Stomach (tissue), 4 donors: ENCODE measurements at regions not wholly inside any gene's neighbourhood (a gene's known extent, or its start where the extent isn't known, plus 50 kb on each side); places are given as distances from the start of the nearest gene placed in this dataset.

Source experiments
- EP300 ChIP-seq: sonication (generic); formaldehyde crosslinking; IDR thresholded peaks from one replicate; pipeline ENCODE4 v1.6.1; 2017; ENCODE audit warnings: antibody characterized with exemption
- POLR2A ChIP-seq, 4 donors: fragments of 450-650 bp; IDR thresholded peaks; one replicate each; pipeline ENCODE4 v1.6.1; 2016; ENCODE audit warnings: antibody characterized with exemption in 4 of 4, control low read depth in 2 of 4, mild to moderate bottlenecking in 1 of 4, moderate library complexity in 1 of 4
- POLR2AphosphoS5 ChIP-seq, 3 donors: sonication (generic); formaldehyde crosslinking; IDR thresholded peaks; one replicate each; pipeline ENCODE4 v1.6.1; 2016; ENCODE audit warnings: antibody characterized with exemption in 3 of 3
- TF ChIP-seq, protein P1 (sequence below), 7 experiments: fragments of 450-650 bp in 4 of 7; fragments of 200-600 bp in 3 of 7; sonication (generic) in 3 of 7; IDR thresholded peaks; one replicate each; pipeline ENCODE4 v1.5.1; 2016 to 2019; ENCODE audit warnings: antibody characterized with exemption in 7 of 7, control low read depth in 2 of 7, mild to moderate bottlenecking in 1 of 7

DNA sequence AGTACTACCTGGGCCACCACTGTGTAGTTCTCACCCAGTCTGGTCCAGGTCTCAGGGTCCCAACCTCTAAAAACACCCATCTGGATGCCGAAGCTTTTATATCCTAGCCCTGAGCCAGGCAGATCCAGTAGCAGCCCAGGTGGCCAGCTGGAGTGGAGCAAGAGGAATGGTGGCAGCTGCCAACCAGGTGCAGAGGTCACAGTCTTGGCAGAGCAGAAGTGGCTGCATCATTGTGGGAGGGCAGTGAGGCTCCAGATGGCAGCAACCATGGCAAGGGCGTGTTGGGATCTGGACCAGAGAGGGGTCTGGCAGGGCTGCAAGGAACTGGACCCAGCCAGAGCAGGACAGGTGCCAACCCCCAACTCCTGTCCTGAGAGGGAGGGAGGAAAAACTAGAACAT lies 72.2 kb upstream of the AGAP1 start:
- no peak for TF ChIP-seq EP300
- TF ChIP-seq, protein P1, sequence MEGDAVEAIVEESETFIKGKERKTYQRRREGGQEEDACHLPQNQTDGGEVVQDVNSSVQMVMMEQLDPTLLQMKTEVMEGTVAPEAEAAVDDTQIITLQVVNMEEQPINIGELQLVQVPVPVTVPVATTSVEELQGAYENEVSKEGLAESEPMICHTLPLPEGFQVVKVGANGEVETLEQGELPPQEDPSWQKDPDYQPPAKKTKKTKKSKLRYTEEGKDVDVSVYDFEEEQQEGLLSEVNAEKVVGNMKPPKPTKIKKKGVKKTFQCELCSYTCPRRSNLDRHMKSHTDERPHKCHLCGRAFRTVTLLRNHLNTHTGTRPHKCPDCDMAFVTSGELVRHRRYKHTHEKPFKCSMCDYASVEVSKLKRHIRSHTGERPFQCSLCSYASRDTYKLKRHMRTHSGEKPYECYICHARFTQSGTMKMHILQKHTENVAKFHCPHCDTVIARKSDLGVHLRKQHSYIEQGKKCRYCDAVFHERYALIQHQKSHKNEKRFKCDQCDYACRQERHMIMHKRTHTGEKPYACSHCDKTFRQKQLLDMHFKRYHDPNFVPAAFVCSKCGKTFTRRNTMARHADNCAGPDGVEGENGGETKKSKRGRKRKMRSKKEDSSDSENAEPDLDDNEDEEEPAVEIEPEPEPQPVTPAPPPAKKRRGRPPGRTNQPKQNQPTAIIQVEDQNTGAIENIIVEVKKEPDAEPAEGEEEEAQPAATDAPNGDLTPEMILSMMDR (IDR thresholded peaks at IDR 0.05) = no peak
- TF ChIP-seq POLR2A (IDR thresholded peaks at IDR 0.05) = no peak
- no peak for TF ChIP-seq POLR2AphosphoS5 (IDR thresholded peaks at IDR 0.05)
